ENCODE measurements at regions not wholly inside any gene's neighbourhood (a gene's known extent, or its start where the extent isn't known, plus 50 kb on each side); places are given as distances from the start of the nearest gene placed in this dataset.

GRCh38 chr3:194983121-194983520 lies 287.8 kb downstream of the XXYLT1 start:
- no peaks in the 10 kb centered on the region for H3K36me3 ChIP-seq (ENCODE audit: control insufficient read depth, insufficient read depth, low read length)
- no peaks in the 10 kb centered on the region for H3K79me1 ChIP-seq (ENCODE audit: low read depth in 1 of 2, low read length in 2 of 2)
- no peak overlapping the region for H3K23ac ChIP-seq (ENCODE audit: low read depth, low read length)
- intact Hi-C loops (cut with micrococcal nuclease) (no loop called here), in situ Hi-C loops (cut with MboI; ENCODE audit: low sequenced_read_pairs) (no loop called here), dilution Hi-C loops (cut with HindIII; ENCODE audit: low sequenced_read_pairs, unreplicated experiment) (no loop called here)
- H4K91ac ChIP-seq (ENCODE audit: insufficient read depth, low read depth, low read length): no peak overlapping the region
- H4K5ac ChIP-seq (ENCODE audit: low read depth, low read length): no peak overlapping the region
- TF ChIP-seq NFE2L2 (IDR thresholded peaks at IDR 0.05; ENCODE audit: low read depth, low read length) (no peak), MAZ (IDR thresholded peaks at IDR 0.05; ENCODE audit: borderline replicate concordance, low read depth, low read length) (no peak), USF2 (IDR thresholded peaks at IDR 0.05; ENCODE audit: low read depth, low read length) (no peak), RAD21 (IDR thresholded peaks at IDR 0.05; ENCODE audit: low read length) (no peak), RFX5 (IDR thresholded peaks at IDR 0.05; ENCODE audit: low read depth, low read length) (no peak), MAFK (IDR thresholded peaks at IDR 0.05; ENCODE audit: low read depth, low read length) (no peak)
- DNase-seq (no peak), ATAC-seq (ENCODE audit: low read depth) (no peak)
- no peak overlapping the region for H2BK15ac ChIP-seq (ENCODE audit: low read depth, low read length)
- H2AFZ ChIP-seq (replicated peaks; ENCODE audit: low read length, poor library complexity): no peak overlapping the region
- H3K4me3 ChIP-seq (ENCODE audit: insufficient read depth, low read depth, low read length): no peak overlapping the region
- no peak overlapping the region for H2BK120ac ChIP-seq (ENCODE audit: low read depth, low read length)
- H3K4me2 ChIP-seq (ENCODE audit: low read depth, low read length): no peak overlapping the region
- no peak overlapping the region for H2AK5ac ChIP-seq (ENCODE audit: low read depth, low read length)
- ChIA-PET POLR2A (ENCODE audit: unreplicated experiment) (no interaction called here), CTCF (no interaction called here)
- H2BK20ac ChIP-seq (ENCODE audit: low read depth, low read length): no peak overlapping the region
- H3K18ac ChIP-seq (ENCODE audit: low read depth, low read length): no peak overlapping the region
- H2AK9ac ChIP-seq (replicated peaks; ENCODE audit: low read depth, low read length, poor library complexity): no peak overlapping the region
- H4K20me1 ChIP-seq (ENCODE audit: insufficient read depth, low read length): no peaks in the 10 kb centered on the region
- peaks cover 19% of the 10 kb centered on the region for H3K27me3 ChIP-seq (ENCODE audit: control insufficient read depth, insufficient read depth, low read length)
- peaks cover 3% of the 10 kb centered on the region; the same call in 1 of the 2 replicates for H3K9me3 ChIP-seq (ENCODE audit: control insufficient read depth, insufficient read depth, low read length)
- H3K4ac ChIP-seq (ENCODE audit: low read depth, low read length): no peak overlapping the region
- no peak overlapping the region for H4K8ac ChIP-seq (ENCODE audit: low read depth in 2 of 2, low read length in 2 of 2)
- no peak overlapping the region for H3K56ac ChIP-seq (ENCODE audit: extremely low read depth, insufficient read depth, low read length)
- no peaks in the 10 kb centered on the region for H3K4me1 ChIP-seq (ENCODE audit: control insufficient read depth, insufficient read depth, low read length)
- whole genome bisulfite sequencing, 2 experiments (ENCODE audit: extremely low coverage in 2 of 2, insufficient read length in 1 of 2): no CpG with 5 or more reads among the region's 2 CpGs
- BruUV-seq (replicated peaks): no TSS peak
- H2BK5ac ChIP-seq (ENCODE audit: low read depth, low read length, poor library complexity, severe bottlenecking): no peak overlapping the region
- H3K14ac ChIP-seq (replicated peaks; ENCODE audit: low read depth, low read length): no peak overlapping the region
- H3K27ac ChIP-seq (ENCODE audit: insufficient read depth, low read length): no peak overlapping the region
- H3K9me1 ChIP-seq (ENCODE audit: insufficient read depth, low read length): no peaks in the 10 kb centered on the region
- H3K9ac ChIP-seq (ENCODE audit: low read depth, low read length): no peak overlapping the region

Data from IMR-90 (cell line).